ENCODE measurements at regions not wholly inside any gene's neighbourhood (a gene's known extent, or its start where the extent isn't known, plus 50 kb on each side); places are given as distances from the start of the nearest gene placed in this dataset.

DNA sequence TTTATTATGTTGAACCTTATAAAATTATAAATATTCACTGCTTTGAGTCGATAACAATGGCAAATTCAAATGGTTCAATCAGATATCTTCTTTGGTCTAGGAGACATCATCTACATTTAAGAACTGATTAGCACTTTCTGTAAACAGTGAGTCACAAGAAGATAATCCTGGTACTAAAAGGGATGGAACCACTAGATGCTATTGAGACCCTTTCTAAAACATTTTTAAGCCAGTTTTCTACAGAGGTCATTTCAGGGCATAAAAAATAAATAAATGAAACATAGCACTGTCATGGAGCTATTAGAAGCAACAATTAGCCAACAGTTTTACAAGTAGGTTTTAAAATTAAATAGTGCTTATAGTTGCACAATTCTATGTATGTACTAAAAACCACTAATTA is 212.2 kb downstream of the DUSP6 start:
- no peaks in the 10 kb centered on the region for H3K27me3 ChIP-seq (ENCODE audit: control insufficient read depth, insufficient read depth, low read length)
- H3K27ac ChIP-seq (ENCODE audit: low read depth in 2 of 2, low read length in 2 of 2) = no peak overlapping the region
- no peaks in the 10 kb centered on the region for H3K36me3 ChIP-seq (ENCODE audit: control insufficient read depth in 2 of 3, insufficient read depth in 3 of 3, low read length in 3 of 3)
- no peak overlapping the region for H3K9ac ChIP-seq (ENCODE audit: low read length in 3 of 3)
- H3K4me1 ChIP-seq (ENCODE audit: control insufficient read depth in 2 of 3, insufficient read depth in 2 of 3, low read depth in 1 of 3, low read length in 3 of 3) = peaks cover 0 to 3% (median 0%) of the 10 kb centered on the region in 3 donors
- no peak for FAIRE-seq
- DNase-seq = no peak
- intact Hi-C loops (cut with DNase I) = no loop called here
- no peak for TF ChIP-seq CTCF (IDR thresholded peaks at IDR 0.05; ENCODE audit: borderline replicate concordance, extremely low read depth, insufficient read depth)
- H3K4me3 ChIP-seq (ENCODE audit: low read length in 3 of 3) = no peak overlapping the region
- H3K9me3 ChIP-seq (ENCODE audit: control insufficient read depth in 2 of 3, insufficient read depth in 1 of 3, low read length in 3 of 3) = no peaks in the 10 kb centered on the region

DNA sequence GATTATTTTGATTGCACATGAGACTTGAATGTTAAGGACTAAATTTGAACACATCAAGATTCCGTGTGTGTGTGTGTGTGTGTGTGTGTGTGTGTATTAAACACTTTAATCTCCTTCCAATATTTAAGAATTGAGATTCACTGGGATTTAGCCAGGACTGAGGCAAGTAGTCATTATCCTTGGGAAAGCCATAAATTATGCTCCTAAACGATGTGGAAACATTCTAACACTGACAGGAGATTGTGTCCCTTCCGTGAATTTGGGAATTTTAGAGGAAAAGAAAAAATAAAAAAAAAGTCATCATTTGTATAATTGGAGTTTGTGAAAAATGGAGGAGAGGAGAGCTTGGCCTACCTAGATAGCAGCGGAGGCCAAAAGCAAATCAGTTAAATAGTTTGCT is 212.9 kb downstream of the DUSP6 start:
- Histone ChIP-seq H3K27ac (ENCODE audit: low read depth in 2 of 2, low read length in 2 of 2) (no peak overlapping the region), H3K9me3 (ENCODE audit: control insufficient read depth in 2 of 3, insufficient read depth in 1 of 3, low read length in 3 of 3) (no peaks in the 10 kb centered on the region), H3K4me3 (ENCODE audit: low read length in 3 of 3) (no peak overlapping the region), H3K36me3 (ENCODE audit: control insufficient read depth in 2 of 3, insufficient read depth in 3 of 3, low read length in 3 of 3) (no peaks in the 10 kb centered on the region), H3K27me3 (ENCODE audit: control insufficient read depth, insufficient read depth, low read length) (no peaks in the 10 kb centered on the region), H3K9ac (ENCODE audit: low read length in 3 of 3) (no peak overlapping the region), H3K4me1 (ENCODE audit: control insufficient read depth in 2 of 3, insufficient read depth in 2 of 3, low read depth in 1 of 3, low read length in 3 of 3) (peaks cover 0 to 3% (median 0%) of the 10 kb centered on the region in 3 donors)
- DNase-seq (no peak), FAIRE-seq (no peak)
- intact Hi-C loops (cut with DNase I) = no loop called here
- TF ChIP-seq CTCF (IDR thresholded peaks at IDR 0.05; ENCODE audit: borderline replicate concordance, extremely low read depth, insufficient read depth) = no peak

DNA sequence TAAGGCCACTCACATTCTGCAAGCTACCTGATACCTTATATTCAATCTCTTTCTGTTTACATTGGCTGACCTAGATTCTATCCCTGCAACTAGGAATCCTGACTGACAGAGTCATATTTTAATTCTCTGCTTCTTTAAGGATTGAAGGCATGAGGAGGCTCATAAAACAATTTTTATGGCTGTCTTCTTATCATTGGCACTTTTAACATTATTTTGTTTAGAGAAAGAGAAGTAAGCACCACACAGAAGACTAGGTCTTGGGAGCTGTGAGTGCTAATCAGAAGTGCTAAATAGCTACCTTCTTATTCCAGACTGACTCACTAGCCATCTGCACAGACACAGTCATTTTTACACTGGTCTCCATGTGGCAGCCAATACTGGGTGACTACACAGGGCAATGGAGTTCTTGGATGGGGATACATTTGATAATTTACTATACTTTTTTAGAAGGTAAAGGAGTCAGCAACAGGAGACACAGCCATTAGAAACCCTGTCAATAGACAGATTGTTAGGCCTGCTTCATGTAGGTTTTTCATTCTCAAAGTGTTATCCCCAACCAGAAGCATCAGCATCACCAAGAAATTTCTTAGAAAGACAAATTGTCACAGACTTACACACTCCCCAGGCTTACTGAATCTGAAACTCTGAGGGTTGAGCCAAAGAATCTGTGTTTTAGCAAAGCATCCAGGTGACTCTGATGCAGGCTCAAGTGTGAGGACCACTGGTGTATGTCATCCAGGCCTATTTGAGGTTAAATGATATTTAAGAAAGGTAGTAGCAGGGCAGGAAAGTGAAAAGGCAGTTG is 214.1 kb downstream of the DUSP6 start:
- H3K4me1 ChIP-seq (ENCODE audit: control insufficient read depth in 2 of 3, insufficient read depth in 2 of 3, low read depth in 1 of 3, low read length in 3 of 3) = peaks cover 0 to 3% (median 0%) of the 10 kb centered on the region in 3 donors
- no peaks in the 10 kb centered on the region for H3K27me3 ChIP-seq (ENCODE audit: control insufficient read depth, insufficient read depth, low read length)
- intact Hi-C loops (cut with DNase I) = no loop called here
- FAIRE-seq (no peak), DNase-seq (no peak)
- H3K9ac ChIP-seq (ENCODE audit: low read length in 3 of 3) = no peak overlapping the region
- no peak overlapping the region for H3K4me3 ChIP-seq (ENCODE audit: low read length in 3 of 3)
- H3K36me3 ChIP-seq (ENCODE audit: control insufficient read depth in 2 of 3, insufficient read depth in 3 of 3, low read length in 3 of 3) = no peaks in the 10 kb centered on the region
- no peak overlapping the region for H3K27ac ChIP-seq (ENCODE audit: low read depth in 2 of 2, low read length in 2 of 2)
- no peak for TF ChIP-seq CTCF (IDR thresholded peaks at IDR 0.05; ENCODE audit: borderline replicate concordance, extremely low read depth, insufficient read depth)
- no peaks in the 10 kb centered on the region for H3K9me3 ChIP-seq (ENCODE audit: control insufficient read depth in 2 of 3, insufficient read depth in 1 of 3, low read length in 3 of 3)

Data from kidney (tissue), 13 donors.